ENCODE measurements at regions not wholly inside any gene's neighbourhood (a gene's known extent, or its start where the extent isn't known, plus 50 kb on each side); places are given as distances from the start of the nearest gene placed in this dataset.

- no CpG with 5 or more reads among the region's 4 CpGs for whole genome bisulfite sequencing (ENCODE audit: extremely low coverage, insufficient read length, low lambda C conversion rate)
- peaks cover 20% of the 10 kb centered on the region for H3K27me3 Mint-ChIP-seq (ENCODE audit: low read depth)
Observed at GRCh38 chr3:127352612-127353011, 64.8 kb upstream of the PRR20G start.

More at GRCh38 chr3:127352612-127353011, 64.8 kb upstream of the PRR20G start:
- Histone ChIP-seq H3K9ac (ENCODE audit: extremely low read depth, insufficient read length, low read length) (no peak overlapping the region), H2AFZ (ENCODE audit: low read length) (no peak overlapping the region), H3K4me1 (ENCODE audit: insufficient read depth, low read length) (no peaks in the 10 kb centered on the region), H3K27ac (ENCODE audit: insufficient read length, low read depth, low read length) (no peak overlapping the region), H4K91ac (ENCODE audit: insufficient read length, low read depth, low read length) (no peak overlapping the region), H2BK5ac (ENCODE audit: insufficient read length, low read length) (no peak overlapping the region), H3K79me2 (ENCODE audit: insufficient read depth, low read length) (no peaks in the 10 kb centered on the region), H3K14ac (ENCODE audit: insufficient read depth, low read length) (no peak overlapping the region), H3K4ac (ENCODE audit: low read depth, low read length) (no peak overlapping the region), H3K4me2 (ENCODE audit: insufficient read depth, insufficient read length, low read length) (no peak overlapping the region), H4K8ac (replicated peaks; ENCODE audit: insufficient read length, low read depth, low read length) (no peak overlapping the region), H3K27me3 (ENCODE audit: insufficient read depth, low read length) (no peaks in the 10 kb centered on the region), H2BK15ac (ENCODE audit: low read depth, low read length) (no peak overlapping the region), H2BK120ac (ENCODE audit: low read depth, low read length, poor library complexity, severe bottlenecking) (no peak overlapping the region), H3K79me1 (ENCODE audit: insufficient read depth, low read depth, low read length, poor library complexity, severe bottlenecking) (no peaks in the 10 kb centered on the region), H2BK12ac (ENCODE audit: insufficient read length, low read depth, low read length) (no peak overlapping the region), H2AK5ac (ENCODE audit: insufficient read length, low read length) (no peak overlapping the region), H4K5ac (ENCODE audit: insufficient read length, low read depth, low read length) (no peak overlapping the region), H3K56ac (ENCODE audit: insufficient read length, low read depth, low read length) (no peak overlapping the region), H2BK20ac (ENCODE audit: low read depth, low read length, poor library complexity, severe bottlenecking) (no peak overlapping the region), H4K20me1 (ENCODE audit: control insufficient read depth, insufficient read depth, insufficient read length) (no peaks in the 10 kb centered on the region), H3K18ac (ENCODE audit: insufficient read length, low read depth, low read length) (no peak overlapping the region), H3K9me3 (ENCODE audit: control insufficient read depth, low read depth, low read length) (no peaks in the 10 kb centered on the region), H3K23me2 (ENCODE audit: insufficient read length, low read depth, low read length, poor library complexity, severe bottlenecking) (no peaks in the 10 kb centered on the region), H3T11ph (ENCODE audit: low read length) (no peak overlapping the region), H3K23ac (ENCODE audit: insufficient read length, low read depth, low read length) (no peak overlapping the region)
- Mint-ChIP-seq H3K27ac (no peak overlapping the region), H3K4me3 (no peak overlapping the region), H3K4me1 (peaks cover 5 to 7% of the 10 kb centered on the region in 2 experiments; a peak in 3 of 4 replicates), H3K36me3 (ENCODE audit: insufficient read depth in 1 of 3, low read depth in 3 of 3) (peaks cover 8 to 23% (median 15%) of the 10 kb centered on the region in 3 experiments; a peak in 6 of 7 replicates), H3K9me3 (peaks cover 29 to 31% of the 10 kb centered on the region in 2 experiments)
- no peak for TF ChIP-seq CTCF (conservative IDR thresholded peaks at IDR 0.05)
- DNase-seq: no peak
